Fibroblast of peridontal ligament (primary cell): ENCODE measurements at regions not wholly inside any gene's neighbourhood (a gene's known extent, or its start where the extent isn't known, plus 50 kb on each side); places are given as distances from the start of the nearest gene placed in this dataset.

Experiments
- DNase-seq: peaks from one replicate; pipeline ENCODE4 v3.0.0-alpha.2; 2010; ENCODE audit errors: extremely low read depth

- DNase-seq: no peak
Observed at GRCh38 chr2:83786140-83786539, 672.9 kb downstream of the SUCLG1 start.

- DNase-seq: no peak
Observed at GRCh38 chr2:83784947-83785346, 674.1 kb downstream of the SUCLG1 start.

GRCh38 chr2:83784315-83784714 lies 674.8 kb downstream of the SUCLG1 start:
- DNase-seq: no peak

- no peak for DNase-seq
Observed at GRCh38 chr2:83782122-83782521, 677.0 kb downstream of the SUCLG1 start.

GRCh38 chr2:83764447-83765005 lies 694.6 kb downstream of the SUCLG1 start:
- DNase-seq: no peak

GRCh38 chr2:83757329-83757728 lies 701.8 kb downstream of the SUCLG1 start:
- no peak for DNase-seq

GRCh38 chr2:83756219-83756618 lies 702.9 kb downstream of the SUCLG1 start:
- no peak for DNase-seq

- DNase-seq: no peak
Observed at GRCh38 chr2:83747141-83747540, 711.9 kb downstream of the SUCLG1 start.

- DNase-seq: no peak
Observed at GRCh38 chr2:83744855-83745254, 714.2 kb downstream of the SUCLG1 start.

- no peak for DNase-seq
Observed at GRCh38 chr2:83742117-83742782, 716.8 kb downstream of the SUCLG1 start.

- DNase-seq: no peak
Observed at GRCh38 chr2:83730223-83730622, 728.9 kb downstream of the SUCLG1 start.

GRCh38 chr2:83725735-83726134 lies 733.3 kb downstream of the SUCLG1 start:
- no peak for DNase-seq

- DNase-seq: no peak
Observed at GRCh38 chr2:83705146-83705545, 753.9 kb downstream of the SUCLG1 start.

- no peak for DNase-seq
Observed at GRCh38 chr2:83703598-83703997, 755.5 kb downstream of the SUCLG1 start.

GRCh38 chr2:83696838-83697237 lies 762.2 kb downstream of the SUCLG1 start:
- no peak for DNase-seq

GRCh38 chr2:83695530-83695929 lies 763.5 kb downstream of the SUCLG1 start:
- no peak for DNase-seq

GRCh38 chr2:83695037-83695436 lies 764.0 kb downstream of the SUCLG1 start:
- DNase-seq: no peak

GRCh38 chr2:83689402-83689801 lies 769.7 kb downstream of the SUCLG1 start:
- DNase-seq: no peak

- no peak for DNase-seq
Observed at GRCh38 chr2:83686863-83687262, 772.2 kb downstream of the SUCLG1 start.

- no peak for DNase-seq
Observed at GRCh38 chr2:83674050-83674449, 785.0 kb downstream of the SUCLG1 start.

GRCh38 chr2:83665894-83666293 lies 793.2 kb downstream of the SUCLG1 start:
- no peak for DNase-seq

- DNase-seq: no peak
Observed at GRCh38 chr2:83665154-83665553, 793.9 kb downstream of the SUCLG1 start.

GRCh38 chr2:83661711-83662110 lies 797.4 kb downstream of the SUCLG1 start:
- no peak for DNase-seq

GRCh38 chr2:83654091-83654611 lies 804.9 kb downstream of the SUCLG1 start:
- no peak for DNase-seq
